H9 (cell line): ENCODE measurements at regions not wholly inside any gene's neighbourhood (a gene's known extent, or its start where the extent isn't known, plus 50 kb on each side); places are given as distances from the start of the nearest gene placed in this dataset.

ENCODE experiments used
- DNase-seq: peaks from one replicate; pipeline ENCODE4 v3.0.0-alpha.2; 2017
- H2AFZ ChIP-seq: one replicate; pipeline ENCODE4 v1.6.1; 2013; ENCODE audit warnings: mild to moderate bottlenecking, low read length, control low read depth, moderate library complexity
- H2AK5ac ChIP-seq: 2 replicates; pipeline ENCODE4 v1.6.1; 2013; ENCODE audit warnings: low read length, control low read depth, mixed read lengths; ENCODE audit not compliant: insufficient read length
- H2BK120ac ChIP-seq: one replicate; pipeline ENCODE4 v1.6.1; 2013; ENCODE audit warnings: low read depth, mild to moderate bottlenecking, low read length, control low read depth, inconsistent platforms; ENCODE audit not compliant: poor library complexity, severe bottlenecking
- H2BK12ac ChIP-seq: 2 replicates; pipeline ENCODE4 v1.6.1; 2013; ENCODE audit warnings: low read length, control low read depth, mixed read lengths, low read depth; ENCODE audit not compliant: insufficient read length
- H2BK15ac ChIP-seq: 2 replicates; pipeline ENCODE4 v1.6.1; 2013; ENCODE audit warnings: low read depth, low read length, control low read depth
- H2BK20ac ChIP-seq: one replicate; pipeline ENCODE4 v1.6.1; 2013; ENCODE audit warnings: low read depth, mild to moderate bottlenecking, low read length, control low read depth, inconsistent platforms; ENCODE audit not compliant: poor library complexity, severe bottlenecking
- H2BK5ac ChIP-seq: 2 replicates; pipeline ENCODE4 v1.6.1; 2013; ENCODE audit warnings: low read length, control low read depth, mixed read lengths; ENCODE audit not compliant: insufficient read length
- H3K14ac ChIP-seq: 2 replicates; pipeline ENCODE4 v1.6.1; 2013; ENCODE audit warnings: low read length, control low read depth; ENCODE audit not compliant: insufficient read depth
- H3K18ac ChIP-seq: 2 replicates; pipeline ENCODE4 v1.6.1; 2013; ENCODE audit warnings: low read depth, mild to moderate bottlenecking, mixed read lengths, low read length, control low read depth; ENCODE audit not compliant: insufficient read length
- H3K23ac ChIP-seq: 2 replicates; pipeline ENCODE4 v1.6.1; 2013; ENCODE audit warnings: low read length, control low read depth, mixed read lengths, low read depth; ENCODE audit not compliant: insufficient read length
- H3K23me2 ChIP-seq: 2 replicates; pipeline ENCODE4 v1.6.1; 2013; ENCODE audit warnings: low read depth, mild to moderate bottlenecking, mixed read lengths, low read length, control low read depth; ENCODE audit not compliant: insufficient read length, poor library complexity, severe bottlenecking
- H3K27ac ChIP-seq: 2 replicates; pipeline ENCODE4 v1.5.1; 2013; ENCODE audit warnings: low read length, control low read depth, mixed read lengths, low read depth; ENCODE audit not compliant: insufficient read length
- H3K27me3 ChIP-seq: 2 replicates; pipeline ENCODE4 v1.6.1; 2013; ENCODE audit warnings: low read length, control low read depth, inconsistent platforms; ENCODE audit not compliant: insufficient read depth
- H3K4ac ChIP-seq: 2 replicates; pipeline ENCODE4 v1.6.1; 2013; ENCODE audit warnings: low read depth, mild to moderate bottlenecking, control low read depth, inconsistent platforms, low read length, moderate library complexity
- H3K4me1 ChIP-seq: 2 replicates; pipeline ENCODE4 v1.6.1; 2013; ENCODE audit warnings: low read length, control low read depth, inconsistent platforms; ENCODE audit not compliant: insufficient read depth
- H3K4me2 ChIP-seq: 2 replicates; pipeline ENCODE4 v1.6.1; 2013; ENCODE audit warnings: low read length, control low read depth, mixed read lengths; ENCODE audit not compliant: insufficient read length, insufficient read depth
- H3K56ac ChIP-seq: 2 replicates; pipeline ENCODE4 v1.6.1; 2013; ENCODE audit warnings: low read depth, mild to moderate bottlenecking, mixed read lengths, low read length, control low read depth; ENCODE audit not compliant: insufficient read length
- H3K79me1 ChIP-seq: 2 replicates; pipeline ENCODE4 v1.6.1; 2013; ENCODE audit warnings: low read depth, mild to moderate bottlenecking, moderate library complexity, low read length, control low read depth, inconsistent platforms; ENCODE audit not compliant: insufficient read depth, poor library complexity, severe bottlenecking
- H3K79me2 ChIP-seq: 2 replicates; pipeline ENCODE4 v1.6.1; 2013; ENCODE audit warnings: low read length, control low read depth, inconsistent platforms; ENCODE audit not compliant: insufficient read depth
- H3K9ac ChIP-seq: 2 replicates; pipeline ENCODE4 v1.6.1; 2013; ENCODE audit warnings: low read length, control low read depth, mixed read lengths; ENCODE audit not compliant: insufficient read length; ENCODE audit errors: extremely low read depth
- H3K9me3 ChIP-seq: one replicate; pipeline ENCODE4 v1.6.1; 2013; ENCODE audit warnings: low read depth, low read length, inconsistent platforms; ENCODE audit not compliant: control insufficient read depth
- H3T11ph ChIP-seq: one replicate; pipeline ENCODE4 v1.6.1; 2013; ENCODE audit warnings: mild to moderate bottlenecking, low read length, control low read depth, inconsistent platforms
- H4K20me1 ChIP-seq: one replicate; pipeline ENCODE4 v1.6.1; 2013; ENCODE audit not compliant: control insufficient read depth, insufficient read length, insufficient read depth
- H4K5ac ChIP-seq: 2 replicates; pipeline ENCODE4 v1.6.1; 2013; ENCODE audit warnings: low read depth, mild to moderate bottlenecking, mixed read lengths, low read length, control low read depth; ENCODE audit not compliant: insufficient read length
- H4K8ac ChIP-seq: replicated peaks from 2 replicates; pipeline ENCODE4 v1.6.1; 2013; ENCODE audit warnings: low read length, control low read depth, mixed read lengths, low read depth; ENCODE audit not compliant: insufficient read length
- H4K91ac ChIP-seq: 2 replicates; pipeline ENCODE4 v1.6.1; 2013; ENCODE audit warnings: low read depth, mild to moderate bottlenecking, moderate library complexity, mixed read lengths, low read length, control low read depth; ENCODE audit not compliant: insufficient read length
- H3K27ac Mint-ChIP-seq, 3 experiments: 2 replicates in 2 of 3; 3 replicates in 1 of 3; pipeline ENCODE4 v1.8.0; 2020 to 2021; ENCODE audit warnings: mixed read lengths in 3 of 3, mild to moderate bottlenecking in 1 of 3, moderate library complexity in 1 of 3
- H3K27me3 Mint-ChIP-seq: 2 replicates; pipeline ENCODE4 v1.8.0; 2021; ENCODE audit warnings: low read depth, mild to moderate bottlenecking, moderate library complexity, mixed read lengths
- H3K36me3 Mint-ChIP-seq, 3 experiments: 2 replicates in 2 of 3; 3 replicates in 1 of 3; pipeline ENCODE4 v1.8.0; 2020 to 2021; ENCODE audit warnings: low read depth in 3 of 3, mixed read lengths in 3 of 3; ENCODE audit not compliant: insufficient read depth in 1 of 3
- H3K4me1 Mint-ChIP-seq, 2 experiments: 2 replicates each; pipeline ENCODE4 v1.8.0; 2020; ENCODE audit warnings: mixed read lengths in 2 of 2
- H3K4me3 Mint-ChIP-seq, 2 experiments: 2 replicates in 1 of 2; 3 replicates in 1 of 2; pipeline ENCODE4 v1.8.0; 2020 to 2021; ENCODE audit warnings: mild to moderate bottlenecking in 2 of 2, mixed read lengths in 2 of 2, moderate library complexity in 1 of 2
- H3K9me3 Mint-ChIP-seq, 2 experiments: 2 replicates in 1 of 2; 3 replicates in 1 of 2; pipeline ENCODE4 v1.8.0; 2020; ENCODE audit warnings: mild to moderate bottlenecking in 2 of 2, mixed read lengths in 2 of 2, moderate library complexity in 1 of 2
- WGBS: extraction: QIAGEN DNeasy Blood & Tissue Kit; methylation state at CpG from one replicate; pipeline ENCODE4 v1.1.7; 2013; ENCODE audit warnings: missing lambda C conversion rate, low lambda C conversion rate, mixed read lengths; ENCODE audit not compliant: insufficient read length; ENCODE audit errors: extremely low coverage; 5-methylcytosine and 5-hydroxymethylcytosine counted together
- TF ChIP-seq, protein P1 (sequence below): fragments of 200-600 bp; sonication (generic); conservative IDR thresholded peaks from 3 replicates; pipeline ENCODE4 v1.8.0; 2021; ENCODE audit warnings: antibody characterized with exemption, mild to moderate bottlenecking

DNA sequence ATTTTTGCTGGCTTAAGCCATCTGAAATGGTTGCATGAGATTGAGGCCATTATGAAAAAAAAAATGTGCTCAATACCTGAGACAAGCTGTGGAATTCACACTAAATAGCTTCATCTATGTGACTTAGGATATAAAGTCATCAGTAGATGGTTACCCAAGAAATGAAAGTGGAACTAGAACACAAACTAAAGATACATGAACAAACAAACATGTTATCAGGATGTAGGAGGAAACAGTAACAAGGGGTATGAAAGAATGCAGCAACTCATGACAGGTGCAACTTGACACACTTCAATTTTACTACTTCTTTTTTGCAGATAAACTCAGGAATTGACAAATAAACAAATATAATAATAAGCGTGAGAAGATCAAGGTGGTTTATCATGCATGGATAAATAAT is 155.0 kb downstream of the WT1 start:
- Mint-ChIP-seq H3K27ac (no peak overlapping the region), H3K27me3 (no peaks in the 10 kb centered on the region; the same call in 1 of the 2 replicates), H3K9me3 (peaks cover 0 to 4% of the 10 kb centered on the region in 2 experiments; a peak in 2 of 5 replicates), H3K4me3 (no peak overlapping the region), H3K36me3 (no peaks in the 10 kb centered on the region; a peak in 1 of 7 replicates), H3K4me1 (peaks cover 0 to 4% of the 10 kb centered on the region in 2 experiments; a peak in 1 of 4 replicates)
- no peak overlapping the region for H4K5ac ChIP-seq
- H3K18ac ChIP-seq: no peak overlapping the region
- H4K8ac ChIP-seq: no peak overlapping the region
- no CpG with 5 or more reads among the region's 1 CpG for WGBS
- TF ChIP-seq, protein P1, sequence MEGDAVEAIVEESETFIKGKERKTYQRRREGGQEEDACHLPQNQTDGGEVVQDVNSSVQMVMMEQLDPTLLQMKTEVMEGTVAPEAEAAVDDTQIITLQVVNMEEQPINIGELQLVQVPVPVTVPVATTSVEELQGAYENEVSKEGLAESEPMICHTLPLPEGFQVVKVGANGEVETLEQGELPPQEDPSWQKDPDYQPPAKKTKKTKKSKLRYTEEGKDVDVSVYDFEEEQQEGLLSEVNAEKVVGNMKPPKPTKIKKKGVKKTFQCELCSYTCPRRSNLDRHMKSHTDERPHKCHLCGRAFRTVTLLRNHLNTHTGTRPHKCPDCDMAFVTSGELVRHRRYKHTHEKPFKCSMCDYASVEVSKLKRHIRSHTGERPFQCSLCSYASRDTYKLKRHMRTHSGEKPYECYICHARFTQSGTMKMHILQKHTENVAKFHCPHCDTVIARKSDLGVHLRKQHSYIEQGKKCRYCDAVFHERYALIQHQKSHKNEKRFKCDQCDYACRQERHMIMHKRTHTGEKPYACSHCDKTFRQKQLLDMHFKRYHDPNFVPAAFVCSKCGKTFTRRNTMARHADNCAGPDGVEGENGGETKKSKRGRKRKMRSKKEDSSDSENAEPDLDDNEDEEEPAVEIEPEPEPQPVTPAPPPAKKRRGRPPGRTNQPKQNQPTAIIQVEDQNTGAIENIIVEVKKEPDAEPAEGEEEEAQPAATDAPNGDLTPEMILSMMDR: no peak
- no peak overlapping the region for H2BK12ac ChIP-seq
- no peak overlapping the region for H2BK5ac ChIP-seq
- H4K20me1 ChIP-seq: no peaks in the 10 kb centered on the region
- no peak overlapping the region for H2BK20ac ChIP-seq
- H3K9me3 ChIP-seq: no peaks in the 10 kb centered on the region
- no peak overlapping the region for H3K4ac ChIP-seq
- no peak overlapping the region for H2AFZ ChIP-seq
- no peaks in the 10 kb centered on the region for H3K23me2 ChIP-seq
- no peak overlapping the region for H3K14ac ChIP-seq
- no peak overlapping the region for H3T11ph ChIP-seq
- no peak overlapping the region for H2AK5ac ChIP-seq
- no peak overlapping the region for H3K4me2 ChIP-seq
- H3K4me1 ChIP-seq: no peaks in the 10 kb centered on the region
- DNase-seq: no peak
- H3K56ac ChIP-seq: no peak overlapping the region
- no peaks in the 10 kb centered on the region for H3K79me1 ChIP-seq
- H3K23ac ChIP-seq: no peak overlapping the region
- no peaks in the 10 kb centered on the region for H3K27me3 ChIP-seq
- no peak overlapping the region for H4K91ac ChIP-seq
- no peak overlapping the region for H3K27ac ChIP-seq
- H2BK15ac ChIP-seq: no peak overlapping the region
- no peaks in the 10 kb centered on the region for H3K79me2 ChIP-seq
- H3K9ac ChIP-seq: no peak overlapping the region
- no peak overlapping the region for H2BK120ac ChIP-seq
